ENCODE measurements at regions not wholly inside any gene's neighbourhood (a gene's known extent, or its start where the extent isn't known, plus 50 kb on each side); places are given as distances from the start of the nearest gene placed in this dataset.

- H3K36me3 Mint-ChIP-seq (ENCODE audit: insufficient read depth, unreplicated experiment): no peaks in the 10 kb centered on the region
- Histone ChIP-seq H3K9me3 (no peaks in the 10 kb centered on the region), H3K4me3 (ENCODE audit: low read depth, low read length) (no peak overlapping the region), H3K27me3 (replicated peaks; ENCODE audit: control insufficient read depth, insufficient read depth, low read length) (no peaks in the 10 kb centered on the region), H3K36me3 (ENCODE audit: control insufficient read depth, insufficient read depth, low read length) (no peaks in the 10 kb centered on the region), H3K4me1 (no peaks in the 10 kb centered on the region)
- intact Hi-C loops (cut with micrococcal nuclease; ENCODE audit: unreplicated experiment): loop anchor here (1.0 kb wide), 2 partner anchors 173 to 289 kb away; no protein-coding TSS in a partner anchor
- ChIA-PET POLR2A (no interaction called here), CTCF (interaction anchor here (0.6 to 1.5 kb wide), 2 partner anchors 8 to 19 kb away, joined by 3 to 6 read pairs; no protein-coding TSS in a partner anchor)
- no peak overlapping the region for H3K4me3 Mint-ChIP-seq (ENCODE audit: unreplicated experiment)
- no peaks in the 10 kb centered on the region for H3K4me1 Mint-ChIP-seq (ENCODE audit: low read depth, unreplicated experiment)
- H3K9me3 Mint-ChIP-seq (ENCODE audit: unreplicated experiment): no peaks in the 10 kb centered on the region
- TF ChIP-seq CTCF (IDR thresholded peaks at IDR 0.05; ENCODE audit: insufficient read depth in 1 of 2, low read depth in 1 of 2, low read length in 1 of 2, severe bottlenecking in 1 of 2, unreplicated experiment in 1 of 2): peak; percentile 49 to 56
- peak in 1 of 2 experiments; percentile 22 for DNase-seq
- no peak overlapping the region for H3K27ac Mint-ChIP-seq (ENCODE audit: unreplicated experiment)
- no TSS peak for BruUV-seq (replicated peaks)
- peaks cover 2% of the 10 kb centered on the region for H3K27me3 Mint-ChIP-seq (ENCODE audit: insufficient read depth, unreplicated experiment)
These were observed 313.5 kb downstream of the PRDM9 start for GRCh38 chr5:23820765-23821471.

GRCh38 chr5:23823521-23823920, 316.1 kb downstream of the PRDM9 start:
- DNase-seq: no peak
- CTCF ChIA-PET: interaction anchor here (0.6 kb wide), 1 partner anchor 20 kb away, joined by 3 read pairs; no protein-coding TSS in a partner anchor
- intact Hi-C loops (cut with micrococcal nuclease; ENCODE audit: unreplicated experiment): no loop called here
- H3K9me3 ChIP-seq: no peaks in the 10 kb centered on the region
- no TSS peak for BruUV-seq (replicated peaks)
- no peaks in the 10 kb centered on the region for H3K4me1 Mint-ChIP-seq (ENCODE audit: low read depth, unreplicated experiment)
- no peaks in the 10 kb centered on the region for H3K36me3 ChIP-seq (ENCODE audit: control insufficient read depth, insufficient read depth, low read length)
- H3K27me3 ChIP-seq (replicated peaks; ENCODE audit: control insufficient read depth, insufficient read depth, low read length): no peaks in the 10 kb centered on the region; the same call in 1 of the 2 replicates
- no peaks in the 10 kb centered on the region for H3K36me3 Mint-ChIP-seq (ENCODE audit: insufficient read depth, unreplicated experiment)
- no peaks in the 10 kb centered on the region for H3K4me1 ChIP-seq
- TF ChIP-seq CTCF (IDR thresholded peaks at IDR 0.05; ENCODE audit: insufficient read depth in 1 of 2, low read depth in 1 of 2, low read length in 1 of 2, severe bottlenecking in 1 of 2, unreplicated experiment in 1 of 2): no peak
- H3K4me3 ChIP-seq (ENCODE audit: low read depth, low read length): no peak overlapping the region
- no peaks in the 10 kb centered on the region for H3K9me3 Mint-ChIP-seq (ENCODE audit: unreplicated experiment)
- POLR2A ChIA-PET: no interaction called here
- H3K27me3 Mint-ChIP-seq (ENCODE audit: insufficient read depth, unreplicated experiment): peaks cover 2% of the 10 kb centered on the region
- H3K4me3 Mint-ChIP-seq (ENCODE audit: unreplicated experiment): no peak overlapping the region
- no peak overlapping the region for H3K27ac Mint-ChIP-seq (ENCODE audit: unreplicated experiment)

GRCh38 chr5:23825196-23825595, 317.8 kb downstream of the PRDM9 start:
- Mint-ChIP-seq H3K4me1 (ENCODE audit: low read depth, unreplicated experiment) (no peaks in the 10 kb centered on the region), H3K36me3 (ENCODE audit: insufficient read depth, unreplicated experiment) (no peaks in the 10 kb centered on the region), H3K27me3 (ENCODE audit: insufficient read depth, unreplicated experiment) (peaks cover 2% of the 10 kb centered on the region), H3K27ac (ENCODE audit: unreplicated experiment) (no peak overlapping the region), H3K9me3 (ENCODE audit: unreplicated experiment) (no peaks in the 10 kb centered on the region), H3K4me3 (ENCODE audit: unreplicated experiment) (no peak overlapping the region)
- no peak for DNase-seq
- no peaks in the 10 kb centered on the region; the same call in 1 of the 2 replicates for H3K27me3 ChIP-seq (replicated peaks; ENCODE audit: control insufficient read depth, insufficient read depth, low read length)
- H3K4me3 ChIP-seq (ENCODE audit: low read depth, low read length): no peak overlapping the region
- H3K9me3 ChIP-seq: no peaks in the 10 kb centered on the region
- H3K36me3 ChIP-seq (ENCODE audit: control insufficient read depth, insufficient read depth, low read length): no peaks in the 10 kb centered on the region
- no TSS peak for BruUV-seq (replicated peaks)
- intact Hi-C loops (cut with micrococcal nuclease; ENCODE audit: unreplicated experiment): no loop called here
- ChIA-PET CTCF (no interaction called here), POLR2A (no interaction called here)
- no peak for TF ChIP-seq CTCF (IDR thresholded peaks at IDR 0.05; ENCODE audit: insufficient read depth in 1 of 2, low read depth in 1 of 2, low read length in 1 of 2, severe bottlenecking in 1 of 2, unreplicated experiment in 1 of 2)
- no peaks in the 10 kb centered on the region for H3K4me1 ChIP-seq

Data from Caco-2 (cell line).